Liver (tissue), 8 donors: ENCODE measurements at regions not wholly inside any gene's neighbourhood (a gene's known extent, or its start where the extent isn't known, plus 50 kb on each side); places are given as distances from the start of the nearest gene placed in this dataset.

ENCODE experiments used
- DNase-seq: peaks from one replicate; pipeline ENCODE4 v3.0.0-alpha.2; 2017; ENCODE audit warnings: low spot score
- H3K27ac ChIP-seq, 2 donors: one replicate each; pipeline ENCODE4 v1.7.0; 2013; ENCODE audit warnings: inconsistent platforms in 2 of 2, low read length in 2 of 2, control low read depth in 1 of 2, low read depth in 1 of 2, mild to moderate bottlenecking in 1 of 2
- H3K27me3 ChIP-seq, 4 donors: one replicate each; pipeline versions ENCODE4 v1.6.1 to v1.7.0; 2013; ENCODE audit warnings: low read length in 3 of 4, inconsistent platforms in 1 of 4, mild to moderate bottlenecking in 1 of 4, moderate library complexity in 1 of 4; ENCODE audit not compliant: control insufficient read depth in 4 of 4, insufficient read depth in 4 of 4
- H3K36me3 ChIP-seq, 4 donors: one replicate each; pipeline versions ENCODE4 v1.6.1 to v1.7.0; 2013; ENCODE audit warnings: low read length in 3 of 4, mild to moderate bottlenecking in 3 of 4, low read depth in 1 of 4, moderate library complexity in 1 of 4; ENCODE audit not compliant: control insufficient read depth in 4 of 4, insufficient read depth in 3 of 4
- H3K4me1 ChIP-seq, 4 donors: one replicate each; pipeline versions ENCODE4 v1.6.1 to v1.7.0; 2013; ENCODE audit warnings: low read length in 3 of 4, mild to moderate bottlenecking in 3 of 4, moderate library complexity in 1 of 4; ENCODE audit not compliant: control insufficient read depth in 4 of 4, insufficient read depth in 4 of 4
- H3K4me3 ChIP-seq, 3 donors: one replicate each; pipeline versions ENCODE4 v1.6.1 to v1.7.0; 2013; ENCODE audit warnings: low read length in 3 of 3, control low read depth in 1 of 3, low read depth in 1 of 3, mild to moderate bottlenecking in 1 of 3
- H3K9ac ChIP-seq, 2 donors: one replicate each; pipeline ENCODE4 v1.7.0; 2013; ENCODE audit warnings: low read length in 2 of 2, mild to moderate bottlenecking in 2 of 2, moderate library complexity in 2 of 2, control low read depth in 1 of 2, low read depth in 1 of 2
- H3K9me3 ChIP-seq, 4 donors: one replicate each; pipeline versions ENCODE4 v1.6.1 to v1.7.0; 2013; ENCODE audit warnings: low read length in 3 of 4; ENCODE audit not compliant: control insufficient read depth in 4 of 4
- ATF3 ChIP-seq: IDR thresholded peaks from 2 replicates; pipeline ENCODE4 v1.6.1; 2016; ENCODE audit warnings: antibody characterized with exemption
- CTCF ChIP-seq: fragments of 150-350 bp; IDR thresholded peaks from 2 replicates; pipeline ENCODE4 v1.5.1; 2017; ENCODE audit warnings: improper control_type of control experiment, low read depth, low read length; ENCODE audit not compliant: missing input control
- EGR1 ChIP-seq, 2 donors: IDR thresholded peaks; 2 replicates each; pipeline ENCODE4 v1.6.1; 2016 to 2018; ENCODE audit warnings: antibody characterized with exemption in 2 of 2, low read depth in 2 of 2
- FOXA1 ChIP-seq: IDR thresholded peaks from 2 replicates; pipeline ENCODE4 v1.6.1; 2016; ENCODE audit warnings: antibody characterized with exemption
- FOXA2 ChIP-seq: IDR thresholded peaks from 2 replicates; pipeline ENCODE4 v1.6.1; 2016; ENCODE audit warnings: antibody characterized with exemption
- HNF4A ChIP-seq, 2 donors: conservative IDR thresholded peaks; 2 replicates each; pipeline ENCODE4 v1.6.1; 2016; ENCODE audit warnings: antibody characterized with exemption in 2 of 2, mild to moderate bottlenecking in 2 of 2
- HNF4G ChIP-seq: IDR thresholded peaks from 2 replicates; pipeline ENCODE4 v1.6.1; 2016; ENCODE audit warnings: antibody characterized with exemption
- RAD21 ChIP-seq, 2 donors: IDR thresholded peaks; 2 replicates each; pipeline ENCODE4 v1.6.1; 2016; ENCODE audit warnings: antibody characterized with exemption in 2 of 2, mild to moderate bottlenecking in 2 of 2
- REST ChIP-seq: IDR thresholded peaks from 2 replicates; pipeline ENCODE4 v1.6.1; 2016; ENCODE audit warnings: antibody characterized with exemption, mild to moderate bottlenecking
- RXRA ChIP-seq, 2 donors: IDR thresholded peaks; 2 replicates each; pipeline ENCODE4 v1.6.1; 2017 to 2018; ENCODE audit warnings: antibody characterized with exemption in 2 of 2, mild to moderate bottlenecking in 1 of 2
- SP1 ChIP-seq: IDR thresholded peaks from 2 replicates; pipeline ENCODE4 v1.6.1; 2018; ENCODE audit warnings: antibody characterized with exemption, mild to moderate bottlenecking
- TAF1 ChIP-seq: conservative IDR thresholded peaks from 2 replicates; pipeline ENCODE4 v1.6.1; 2016; ENCODE audit warnings: antibody characterized with exemption, mild to moderate bottlenecking
- YY1 ChIP-seq: IDR thresholded peaks from 2 replicates; pipeline ENCODE4 v1.6.1; 2016; ENCODE audit warnings: antibody characterized with exemption, mild to moderate bottlenecking
- ZBTB33 ChIP-seq: IDR thresholded peaks from 2 replicates; pipeline ENCODE4 v1.6.1; 2016; ENCODE audit warnings: antibody characterized with exemption
- WGBS: extraction: QIAGEN DNeasy Blood & Tissue Kit; methylation state at CpG from one replicate; pipeline ENCODE4 v1.1.7; 2013; 5-methylcytosine and 5-hydroxymethylcytosine counted together
- donor health status: healthy.
- donor health status: healthy.
- donor health status: healthy.
- donor health status: healthy.
- donor health status: healthy.

GRCh38 chrX:8237718-8238117, 66.7 kb upstream of the VCX2 start:
- no peak for DNase-seq
- Histone ChIP-seq H3K27ac (no peak overlapping the region), H3K9ac (no peak overlapping the region), H3K9me3 (no peaks in the 10 kb centered on the region), H3K27me3 (no peaks in the 10 kb centered on the region), H3K36me3 (no peaks in the 10 kb centered on the region), H3K4me3 (no peak overlapping the region), H3K4me1 (no peaks in the 10 kb centered on the region)
- WGBS: 90% methylated on average over 6 of the region's 6 CpGs
- TF ChIP-seq SP1 (no peak), RXRA (IDR thresholded peaks at IDR 0.05) (no peak), TAF1 (no peak), FOXA1 (no peak), EGR1 (IDR thresholded peaks at IDR 0.05; ENCODE audit: low read depth in 2 of 2) (no peak), YY1 (no peak), REST (no peak), ZBTB33 (no peak)

GRCh38 chrX:8242431-8243020, 71.5 kb upstream of the VCX2 start:
- H3K4me3 ChIP-seq: no peak overlapping the region
- no peaks in the 10 kb centered on the region for H3K9me3 ChIP-seq

More at GRCh38 chrX:8242431-8243020, 71.5 kb upstream of the VCX2 start:
- H3K27me3 ChIP-seq: no peaks in the 10 kb centered on the region
- no peaks in the 10 kb centered on the region for H3K4me1 ChIP-seq
- no peak overlapping the region for H3K27ac ChIP-seq
- DNase-seq: no peak
- WGBS: 87% methylated on average over 7 of the region's 7 CpGs
- TF ChIP-seq HNF4G (no peak), RAD21 (IDR thresholded peaks at IDR 0.05) (no peak), ZBTB33 (no peak), FOXA2 (no peak), FOXA1 (no peak), YY1 (no peak), HNF4A (conservative IDR thresholded peaks at IDR 0.05) (no peak), ATF3 (no peak), CTCF (no peak)
- no peak overlapping the region for H3K9ac ChIP-seq
- H3K36me3 ChIP-seq: no peaks in the 10 kb centered on the region
